ENCODE measurements at regions not wholly inside any gene's neighbourhood (a gene's known extent, or its start where the extent isn't known, plus 50 kb on each side); places are given as distances from the start of the nearest gene placed in this dataset.

DNA sequence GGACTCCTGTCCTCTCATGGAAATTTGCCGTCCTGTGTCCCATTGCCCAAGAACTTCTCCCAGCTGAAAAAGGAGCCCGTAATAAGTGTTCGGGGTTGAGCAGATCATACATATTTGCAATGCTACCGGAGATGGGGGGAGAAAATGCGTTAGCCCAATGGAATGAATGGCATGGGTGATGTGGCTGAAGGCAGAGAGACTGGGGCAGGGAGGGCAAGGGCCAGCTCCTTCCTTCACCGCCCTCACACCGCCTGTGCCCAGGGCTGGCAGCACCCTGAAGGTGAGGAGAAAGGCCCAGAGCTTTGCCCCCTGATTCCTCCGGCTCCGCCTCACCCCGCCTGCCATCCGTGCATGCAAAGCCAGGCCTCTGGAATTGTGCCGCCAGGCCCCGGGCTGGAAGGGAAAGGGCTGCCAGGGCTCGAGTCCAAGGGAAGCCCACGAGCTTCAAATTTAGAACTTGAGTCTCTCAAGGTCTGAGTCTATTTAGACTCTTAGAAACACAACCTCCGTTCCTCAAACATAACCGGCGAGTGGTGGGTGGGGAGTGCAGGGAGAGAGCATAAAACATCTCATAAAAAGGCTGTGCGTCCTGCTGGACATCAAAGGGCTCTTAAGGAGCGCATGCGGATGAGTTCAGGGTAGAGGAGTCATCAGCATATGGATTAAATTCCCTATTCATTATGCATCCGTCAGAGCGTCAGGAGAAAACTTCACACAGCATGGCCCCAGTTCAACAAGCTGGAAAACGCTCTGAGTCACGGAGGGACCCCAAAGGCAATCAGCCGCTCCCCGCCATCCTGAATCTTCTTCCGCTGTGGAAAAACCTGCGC lies 121.7 kb upstream of the GLI2 start:
- TF ChIP-seq CTCF (IDR thresholded peaks at IDR 0.05; ENCODE audit: unreplicated experiment), result no peak
- no peak for DNase-seq (ENCODE audit: low spot score)
- peaks cover 18% of the 10 kb centered on the region for H3K4me1 Mint-ChIP-seq (ENCODE audit: unreplicated experiment)
- H3K36me3 Mint-ChIP-seq (ENCODE audit: low read depth, unreplicated experiment), result no peaks in the 10 kb centered on the region
- H3K4me3 Mint-ChIP-seq (ENCODE audit: unreplicated experiment), result no peak overlapping the region
- peaks cover 18% of the 10 kb centered on the region for H3K27me3 Mint-ChIP-seq (ENCODE audit: unreplicated experiment)
- no peaks in the 10 kb centered on the region for H3K9me3 Mint-ChIP-seq (ENCODE audit: unreplicated experiment)
- H3K27ac Mint-ChIP-seq (ENCODE audit: unreplicated experiment), result no peak overlapping the region

- Mint-ChIP-seq H3K27me3 (ENCODE audit: unreplicated experiment) (peaks cover 15% of the 10 kb centered on the region), H3K4me3 (ENCODE audit: unreplicated experiment) (no peak overlapping the region), H3K27ac (ENCODE audit: unreplicated experiment) (no peak overlapping the region), H3K4me1 (ENCODE audit: unreplicated experiment) (peaks cover 13% of the 10 kb centered on the region), H3K9me3 (ENCODE audit: unreplicated experiment) (no peaks in the 10 kb centered on the region), H3K36me3 (ENCODE audit: low read depth, unreplicated experiment) (no peaks in the 10 kb centered on the region)
- no peak for TF ChIP-seq CTCF (IDR thresholded peaks at IDR 0.05; ENCODE audit: unreplicated experiment)
- DNase-seq (ENCODE audit: low spot score), result no peak
Measured at GRCh38 chr2:120614901-120615300, 120.8 kb upstream of the GLI2 start.

DNA sequence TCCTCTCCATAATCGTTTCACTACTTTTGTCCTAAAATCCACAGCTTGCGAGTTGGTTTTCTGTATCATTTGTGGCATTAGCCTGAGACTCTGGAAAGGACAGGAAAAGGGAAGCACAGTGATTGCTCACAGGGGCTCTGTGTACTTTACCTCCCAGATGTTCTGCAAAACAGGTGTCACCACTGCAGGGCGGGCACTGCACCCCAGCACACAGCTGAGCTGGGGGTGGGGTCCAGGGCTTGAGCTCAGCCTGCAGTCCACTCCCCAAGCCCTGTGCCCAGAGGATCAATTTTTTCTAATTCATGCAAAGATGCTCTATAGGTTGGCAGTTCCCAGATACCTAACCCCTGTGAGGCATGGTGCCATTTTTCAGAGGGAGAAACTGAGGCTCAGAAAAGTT lies 119.4 kb upstream of the GLI2 start:
- no peak overlapping the region for H3K4me3 Mint-ChIP-seq (ENCODE audit: unreplicated experiment)
- H3K9me3 Mint-ChIP-seq (ENCODE audit: unreplicated experiment), result no peaks in the 10 kb centered on the region
- H3K4me1 Mint-ChIP-seq (ENCODE audit: unreplicated experiment), result peaks cover 7% of the 10 kb centered on the region
- no peak for DNase-seq (ENCODE audit: low spot score)
- H3K27me3 Mint-ChIP-seq (ENCODE audit: unreplicated experiment), result peaks cover 9% of the 10 kb centered on the region
- no peak for TF ChIP-seq CTCF (IDR thresholded peaks at IDR 0.05; ENCODE audit: unreplicated experiment)
- no peaks in the 10 kb centered on the region for H3K36me3 Mint-ChIP-seq (ENCODE audit: low read depth, unreplicated experiment)
- no peak overlapping the region for H3K27ac Mint-ChIP-seq (ENCODE audit: unreplicated experiment)

DNA sequence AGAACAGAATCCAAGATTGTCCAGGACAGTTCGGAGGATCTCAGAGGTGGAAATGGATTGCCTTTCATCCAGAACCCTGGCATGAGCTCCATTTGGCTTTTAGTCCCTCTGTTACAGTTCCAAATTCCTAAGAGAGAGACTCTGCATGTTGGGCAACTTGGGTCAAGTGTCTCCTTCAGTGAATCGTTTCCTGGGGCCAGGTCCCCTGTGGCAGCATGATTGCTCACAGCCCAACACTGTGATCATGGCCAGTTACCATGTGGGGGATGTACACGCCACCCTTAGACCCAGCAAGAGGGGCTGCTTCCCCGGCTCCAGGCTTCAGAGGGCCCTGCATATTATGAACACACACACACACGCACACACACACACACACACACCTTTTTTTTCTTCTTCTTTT lies 118.6 kb upstream of the GLI2 start:
- no peaks in the 10 kb centered on the region for H3K9me3 Mint-ChIP-seq (ENCODE audit: unreplicated experiment)
- no peak for DNase-seq (ENCODE audit: low spot score)
- no peak overlapping the region for H3K4me3 Mint-ChIP-seq (ENCODE audit: unreplicated experiment)
- no peaks in the 10 kb centered on the region for H3K36me3 Mint-ChIP-seq (ENCODE audit: low read depth, unreplicated experiment)
- no peak overlapping the region for H3K27ac Mint-ChIP-seq (ENCODE audit: unreplicated experiment)
- H3K4me1 Mint-ChIP-seq (ENCODE audit: unreplicated experiment), result peaks cover 6% of the 10 kb centered on the region
- TF ChIP-seq CTCF (IDR thresholded peaks at IDR 0.05; ENCODE audit: unreplicated experiment), result no peak
- H3K27me3 Mint-ChIP-seq (ENCODE audit: unreplicated experiment), result peaks cover 9% of the 10 kb centered on the region

DNA sequence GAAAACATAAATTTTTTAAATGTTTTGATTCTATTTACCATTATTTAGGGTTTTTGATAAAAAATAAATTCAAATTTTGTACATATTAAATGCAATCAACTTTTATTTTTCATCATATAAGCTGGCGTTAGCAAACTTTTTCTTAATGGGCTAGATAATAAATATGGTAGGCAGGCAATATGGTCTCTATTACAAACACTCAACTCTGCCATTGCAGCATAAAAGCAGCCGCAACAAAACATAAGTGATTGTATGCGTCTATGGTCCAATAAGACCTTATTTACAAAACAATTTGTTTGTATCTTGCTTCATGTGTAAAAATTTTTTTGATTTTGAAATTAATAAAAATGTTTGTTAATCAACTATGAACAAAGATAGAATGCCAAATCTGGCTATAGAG lies 116.8 kb upstream of the GLI2 start:
- no peaks in the 10 kb centered on the region for H3K9me3 Mint-ChIP-seq (ENCODE audit: unreplicated experiment)
- no peak overlapping the region for H3K4me3 Mint-ChIP-seq (ENCODE audit: unreplicated experiment)
- TF ChIP-seq CTCF (IDR thresholded peaks at IDR 0.05; ENCODE audit: unreplicated experiment), result no peak
- H3K27me3 Mint-ChIP-seq (ENCODE audit: unreplicated experiment), result peaks cover 10% of the 10 kb centered on the region
- H3K4me1 Mint-ChIP-seq (ENCODE audit: unreplicated experiment), result no peaks in the 10 kb centered on the region
- no peak overlapping the region for H3K27ac Mint-ChIP-seq (ENCODE audit: unreplicated experiment)
- no peaks in the 10 kb centered on the region for H3K36me3 Mint-ChIP-seq (ENCODE audit: low read depth, unreplicated experiment)
- no peak for DNase-seq (ENCODE audit: low spot score)

Data from endothelial cell (in vitro differentiated cells).